ENCODE measurements at regions not wholly inside any gene's neighbourhood (a gene's known extent, or its start where the extent isn't known, plus 50 kb on each side); places are given as distances from the start of the nearest gene placed in this dataset.

GRCh38 chr12:21026302-21026701 lies 104.7 kb upstream of the SLCO1B1 start:
- H3K4me3 ChIP-seq: no peak overlapping the region
- intact Hi-C loops (cut with DNase I; ENCODE audit: low total_unique reads): no loop called here
- no peaks in the 10 kb centered on the region for H3K9me3 ChIP-seq
- no peaks in the 10 kb centered on the region for H3K27me3 ChIP-seq
- no peaks in the 10 kb centered on the region for H3K4me1 ChIP-seq
- H3K36me3 ChIP-seq: no peaks in the 10 kb centered on the region
- H3K27ac ChIP-seq: no peak overlapping the region
- no peak for DNase-seq (ENCODE audit: low spot score in 2 of 2)
- TF ChIP-seq POLR2A (IDR thresholded peaks at IDR 0.05): no peak
- no peak for TF ChIP-seq POLR2AphosphoS5 (IDR thresholded peaks at IDR 0.05)
- TF ChIP-seq CTCF (IDR thresholded peaks at IDR 0.05): no peak

- intact Hi-C loops (cut with DNase I; ENCODE audit: low total_unique reads): no loop called here
- Histone ChIP-seq H3K27ac (no peak overlapping the region), H3K4me3 (no peak overlapping the region), H3K36me3 (no peaks in the 10 kb centered on the region), H3K27me3 (no peaks in the 10 kb centered on the region), H3K9me3 (no peaks in the 10 kb centered on the region), H3K4me1 (no peaks in the 10 kb centered on the region)
- no peak for DNase-seq (ENCODE audit: low spot score in 2 of 2)
- TF ChIP-seq CTCF (IDR thresholded peaks at IDR 0.05) (no peak), POLR2A (IDR thresholded peaks at IDR 0.05) (no peak), POLR2AphosphoS5 (IDR thresholded peaks at IDR 0.05) (no peak)
Measured at GRCh38 chr12:21054334-21054733, 76.7 kb upstream of the SLCO1B1 start.

GRCh38 chr12:21065845-21066244 lies 65.1 kb upstream of the SLCO1B1 start:
- intact Hi-C loops (cut with DNase I; ENCODE audit: low total_unique reads): no loop called here
- DNase-seq (ENCODE audit: low spot score in 2 of 2): no peak
- Histone ChIP-seq H3K9me3 (peaks cover 0 to 7% of the 10 kb centered on the region in 2 donors), H3K27me3 (no peaks in the 10 kb centered on the region), H3K4me1 (no peaks in the 10 kb centered on the region), H3K4me3 (no peak overlapping the region), H3K36me3 (no peaks in the 10 kb centered on the region), H3K27ac (no peak overlapping the region)
- no peak for TF ChIP-seq POLR2AphosphoS5 (IDR thresholded peaks at IDR 0.05)
- TF ChIP-seq POLR2A (IDR thresholded peaks at IDR 0.05): no peak
- TF ChIP-seq CTCF (IDR thresholded peaks at IDR 0.05): no peak

GRCh38 chr12:21073129-21073528 lies 57.9 kb upstream of the SLCO1B1 start:
- no peak for DNase-seq (ENCODE audit: low spot score in 2 of 2)
- no peaks in the 10 kb centered on the region for H3K27me3 ChIP-seq
- no peaks in the 10 kb centered on the region for H3K36me3 ChIP-seq
- no peak overlapping the region for H3K4me3 ChIP-seq
- no peak overlapping the region for H3K27ac ChIP-seq
- intact Hi-C loops (cut with DNase I; ENCODE audit: low total_unique reads): no loop called here
- H3K9me3 ChIP-seq: peaks cover 0 to 7% of the 10 kb centered on the region in 2 donors
- no peaks in the 10 kb centered on the region for H3K4me1 ChIP-seq
- TF ChIP-seq CTCF (IDR thresholded peaks at IDR 0.05) (no peak), POLR2AphosphoS5 (IDR thresholded peaks at IDR 0.05) (no peak), POLR2A (IDR thresholded peaks at IDR 0.05) (no peak)

- DNase-seq (ENCODE audit: low spot score in 2 of 2): no peak
- no peaks in the 10 kb centered on the region for H3K36me3 ChIP-seq
- H3K27me3 ChIP-seq: no peaks in the 10 kb centered on the region
- no peak overlapping the region for H3K4me3 ChIP-seq
- peaks cover 0 to 7% of the 10 kb centered on the region in 2 donors for H3K9me3 ChIP-seq
- no peak overlapping the region for H3K27ac ChIP-seq
- TF ChIP-seq POLR2A (IDR thresholded peaks at IDR 0.05): no peak
- no peak for TF ChIP-seq POLR2AphosphoS5 (IDR thresholded peaks at IDR 0.05)
- no peaks in the 10 kb centered on the region for H3K4me1 ChIP-seq
- intact Hi-C loops (cut with DNase I; ENCODE audit: low total_unique reads): no loop called here
Measured at GRCh38 chr12:21073822-21074460, 57.1 kb upstream of the SLCO1B1 start.
